ENCODE measurements at regions not wholly inside any gene's neighbourhood (a gene's known extent, or its start where the extent isn't known, plus 50 kb on each side); places are given as distances from the start of the nearest gene placed in this dataset.

DNA sequence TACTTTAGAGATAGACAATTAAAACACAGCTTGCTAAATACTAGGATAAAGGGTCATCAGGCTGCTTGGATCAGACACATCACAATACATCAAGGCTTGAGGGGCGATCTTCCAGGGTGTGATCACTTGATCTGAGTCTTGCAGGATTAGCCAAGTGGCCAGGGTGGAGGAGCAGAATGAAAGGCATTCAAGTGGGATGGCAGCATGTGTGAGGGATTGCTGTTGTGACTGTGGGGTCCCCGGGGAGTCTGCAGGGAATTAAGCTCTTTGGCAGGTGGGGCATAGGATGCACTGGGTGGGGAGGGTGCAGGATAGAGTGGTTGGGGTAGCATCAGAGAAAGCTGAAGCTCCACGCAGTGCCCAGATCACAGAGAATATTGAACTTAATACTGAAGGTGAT lies 58.0 kb upstream of the TMEM163 start:
- peaks cover 9 to 25% of the 10 kb centered on the region in 2 experiments for H3K4me1 Mint-ChIP-seq
- H3K27ac Mint-ChIP-seq = no peak overlapping the region

More for the DNA sequence above, 58.0 kb upstream of the TMEM163 start:
- Histone ChIP-seq H3K4me1 (ENCODE audit: insufficient read depth, low read length) (peaks cover 4% of the 10 kb centered on the region; the same call in 1 of the 2 replicates), H2BK120ac (ENCODE audit: low read depth, low read length, poor library complexity, severe bottlenecking) (no peak overlapping the region), H2AK5ac (ENCODE audit: insufficient read length, low read length) (no peak overlapping the region), H3K9ac (ENCODE audit: extremely low read depth, insufficient read length, low read length) (no peak overlapping the region), H3K4ac (ENCODE audit: low read depth, low read length) (no peak overlapping the region), H4K5ac (ENCODE audit: insufficient read length, low read depth, low read length) (no peak overlapping the region), H2BK15ac (ENCODE audit: low read depth, low read length) (no peak overlapping the region), H2BK12ac (ENCODE audit: insufficient read length, low read depth, low read length) (no peak overlapping the region), H4K8ac (replicated peaks; ENCODE audit: insufficient read length, low read depth, low read length) (no peak overlapping the region), H3K79me1 (ENCODE audit: insufficient read depth, low read depth, low read length, poor library complexity, severe bottlenecking) (no peaks in the 10 kb centered on the region), H3K27me3 (ENCODE audit: insufficient read depth, low read length) (no peaks in the 10 kb centered on the region), H3K23ac (ENCODE audit: insufficient read length, low read depth, low read length) (no peak overlapping the region), H4K20me1 (ENCODE audit: control insufficient read depth, insufficient read depth, insufficient read length) (no peaks in the 10 kb centered on the region), H2AFZ (ENCODE audit: low read length) (no peak overlapping the region), H2BK20ac (ENCODE audit: low read depth, low read length, poor library complexity, severe bottlenecking) (no peak overlapping the region), H3T11ph (ENCODE audit: low read length) (no peak overlapping the region), H3K27ac (ENCODE audit: insufficient read length, low read depth, low read length) (no peak overlapping the region), H3K18ac (ENCODE audit: insufficient read length, low read depth, low read length) (no peak overlapping the region), H3K56ac (ENCODE audit: insufficient read length, low read depth, low read length) (no peak overlapping the region), H3K79me2 (ENCODE audit: insufficient read depth, low read length) (no peaks in the 10 kb centered on the region), H3K9me3 (ENCODE audit: control insufficient read depth, low read depth, low read length) (no peaks in the 10 kb centered on the region), H2BK5ac (ENCODE audit: insufficient read length, low read length) (no peak overlapping the region), H3K14ac (ENCODE audit: insufficient read depth, low read length) (no peak overlapping the region), H4K91ac (ENCODE audit: insufficient read length, low read depth, low read length) (no peak overlapping the region), H3K4me2 (ENCODE audit: insufficient read depth, insufficient read length, low read length) (no peak overlapping the region), H3K23me2 (ENCODE audit: insufficient read length, low read depth, low read length, poor library complexity, severe bottlenecking) (no peaks in the 10 kb centered on the region)
- no peak overlapping the region; a peak in 1 of 5 replicates for H3K4me3 Mint-ChIP-seq
- no peak for DNase-seq
- TF ChIP-seq CTCF (conservative IDR thresholded peaks at IDR 0.05) = no peak
- WGBS (ENCODE audit: extremely low coverage, insufficient read length, low lambda C conversion rate) = no CpG with 5 or more reads among the region's 3 CpGs
- H3K9me3 Mint-ChIP-seq = no peaks in the 10 kb centered on the region
- no peaks in the 10 kb centered on the region; the same call in 1 of the 2 replicates for H3K27me3 Mint-ChIP-seq (ENCODE audit: low read depth)
- H3K36me3 Mint-ChIP-seq (ENCODE audit: insufficient read depth in 1 of 3, low read depth in 3 of 3) = no peaks in the 10 kb centered on the region

All from H9 (cell line).